Tibial nerve (tissue), 4 donors: ENCODE measurements at regions not wholly inside any gene's neighbourhood (a gene's known extent, or its start where the extent isn't known, plus 50 kb on each side); places are given as distances from the start of the nearest gene placed in this dataset.
"Not testable (repeated sequence)": the region's sequence is repeated elsewhere in the genome, so short reads cannot be mapped to it uniquely, and the experiment has no call there.

Experiments used
- DNase-seq, 2 donors: peaks; one replicate each; pipeline ENCODE4 v3.0.0-alpha.2; 2019; ENCODE audit warnings: low spot score in 2 of 2
- H3K27ac ChIP-seq, 4 donors: fragments of 200-600 bp; sonication (generic) in 3 of 4; one replicate each; pipeline ENCODE4 v1.5.1; 2017 to 2019; ENCODE audit warnings: mild to moderate bottlenecking in 1 of 4
- H3K27me3 ChIP-seq, 2 donors: fragments of 200-600 bp; sonication (generic) in 1 of 2; one replicate each; pipeline versions ENCODE4 v1.5.1 to v1.6.0; 2017 to 2019
- H3K36me3 ChIP-seq, 3 donors: fragments of 200-600 bp; sonication (generic); one replicate each; pipeline ENCODE4 v1.5.1; 2018 to 2019
- H3K4me1 ChIP-seq, 4 donors: fragments of 200-600 bp; sonication (generic) in 3 of 4; one replicate each; pipeline ENCODE4 v1.5.1; 2017 to 2019
- H3K4me3 ChIP-seq, 4 donors: fragments of 200-600 bp; sonication (generic) in 3 of 4; one replicate each; pipeline ENCODE4 v1.5.1; 2017 to 2019; ENCODE audit warnings: mild to moderate bottlenecking in 1 of 4, moderate library complexity in 1 of 4
- H3K9me3 ChIP-seq, 4 donors: fragments of 200-600 bp; sonication (generic) in 3 of 4; one replicate each; pipeline ENCODE4 v1.5.1; 2017 to 2019
- CTCF ChIP-seq, 5 experiments: fragments of 200-600 bp in 3 of 5; fragments of 450-650 bp in 2 of 5; sonication (generic) in 3 of 5; IDR thresholded peaks; one replicate each; pipeline ENCODE4 v1.5.1; 2016 to 2019; ENCODE audit warnings: antibody characterized with exemption in 5 of 5, mild to moderate bottlenecking in 3 of 5, moderate library complexity in 2 of 5
- EP300 ChIP-seq, 2 donors: sonication (generic); formaldehyde crosslinking; IDR thresholded peaks; one replicate each; pipeline ENCODE4 v1.6.1; 2017; ENCODE audit warnings: antibody characterized with exemption in 2 of 2, mild to moderate bottlenecking in 1 of 2
- POLR2A ChIP-seq, 2 donors: fragments of 450-650 bp; IDR thresholded peaks; one replicate each; pipeline ENCODE4 v1.6.1; 2017; ENCODE audit warnings: antibody characterized with exemption in 2 of 2, mild to moderate bottlenecking in 2 of 2, moderate library complexity in 2 of 2
- WGBS, 2 donors: methylation state at CpG; one replicate each; pipeline ENCODE4 v1.1.5; 2018; 5-methylcytosine and 5-hydroxymethylcytosine counted together

GRCh38 chr5:121424976-121425375 is 426.7 kb upstream of the FTMT start:
- no peak overlapping the region for H3K4me3 ChIP-seq
- no peak for DNase-seq
- no peaks in the 10 kb centered on the region for H3K27me3 ChIP-seq
- no peaks in the 10 kb centered on the region for H3K4me1 ChIP-seq
- no peak for TF ChIP-seq EP300 (IDR thresholded peaks at IDR 0.05)
- no peak for TF ChIP-seq POLR2A (IDR thresholded peaks at IDR 0.05)
- TF ChIP-seq CTCF (IDR thresholded peaks at IDR 0.05), result no peak
- H3K27ac ChIP-seq, result no peak overlapping the region
- no peaks in the 10 kb centered on the region for H3K36me3 ChIP-seq
- no peaks in the 10 kb centered on the region for H3K9me3 ChIP-seq
- WGBS, 2 donors, result 54 to 57% methylated on average over 2 of the region's 2 CpGs

GRCh38 chr5:121426153-121426552 is 425.5 kb upstream of the FTMT start:
- no peak overlapping the region for H3K4me3 ChIP-seq
- no peaks in the 10 kb centered on the region for H3K27me3 ChIP-seq
- no peaks in the 10 kb centered on the region for H3K4me1 ChIP-seq
- H3K27ac ChIP-seq, result no peak overlapping the region
- DNase-seq, result no peak
- H3K9me3 ChIP-seq, result no peaks in the 10 kb centered on the region
- H3K36me3 ChIP-seq, result no peaks in the 10 kb centered on the region
- TF ChIP-seq POLR2A (IDR thresholded peaks at IDR 0.05) (no peak), CTCF (IDR thresholded peaks at IDR 0.05) (no peak), EP300 (IDR thresholded peaks at IDR 0.05) (no peak)
- WGBS, 2 donors, result 79 to 85% methylated on average over 4 of the region's 4 CpGs

- no peaks in the 10 kb centered on the region for H3K9me3 ChIP-seq
- no peaks in the 10 kb centered on the region for H3K27me3 ChIP-seq
- no peak overlapping the region for H3K4me3 ChIP-seq
- H3K27ac ChIP-seq, result no peak overlapping the region
- no peaks in the 10 kb centered on the region for H3K36me3 ChIP-seq
- WGBS, 2 donors, result 60 to 67% methylated on average over 1 of the region's 1 CpG
- DNase-seq, result no peak
- TF ChIP-seq EP300 (IDR thresholded peaks at IDR 0.05) (no peak), POLR2A (IDR thresholded peaks at IDR 0.05) (no peak)
- H3K4me1 ChIP-seq, result no peaks in the 10 kb centered on the region
Measured at GRCh38 chr5:121429761-121430160, 421.9 kb upstream of the FTMT start.

- TF ChIP-seq CTCF (IDR thresholded peaks at IDR 0.05), result no peak
- no peak for TF ChIP-seq POLR2A (IDR thresholded peaks at IDR 0.05)
- no peak for TF ChIP-seq EP300 (IDR thresholded peaks at IDR 0.05)
- Histone ChIP-seq H3K27me3 (no peaks in the 10 kb centered on the region), H3K4me3 (no peak overlapping the region), H3K9me3 (no peaks in the 10 kb centered on the region), H3K4me1 (no peaks in the 10 kb centered on the region), H3K27ac (no peak overlapping the region), H3K36me3 (no peaks in the 10 kb centered on the region)
- DNase-seq, result no peak
- WGBS, 2 donors, result 23 to 24% methylated on average over 4 of the region's 4 CpGs
Measured at GRCh38 chr5:121430538-121430937, 421.1 kb upstream of the FTMT start.

- Histone ChIP-seq H3K27me3 (no peaks in the 10 kb centered on the region), H3K36me3 (no peaks in the 10 kb centered on the region), H3K4me3 (no peak overlapping the region), H3K9me3 (peaks cover 0 to 2% (median 0%) of the 10 kb centered on the region in 4 donors), H3K4me1 (no peaks in the 10 kb centered on the region), H3K27ac (no peak overlapping the region)
- WGBS, 2 donors, result 35 to 37% methylated on average over 2 of the region's 2 CpGs
- DNase-seq, result no peak
- TF ChIP-seq EP300 (IDR thresholded peaks at IDR 0.05) (no peak), POLR2A (IDR thresholded peaks at IDR 0.05) (no peak), CTCF (IDR thresholded peaks at IDR 0.05) (no peak)
Measured at GRCh38 chr5:121445511-121445910, 406.2 kb upstream of the FTMT start.

- Histone ChIP-seq H3K4me3 (no peak overlapping the region), H3K27me3 (no peaks in the 10 kb centered on the region), H3K4me1 (no peaks in the 10 kb centered on the region), H3K36me3 (no peaks in the 10 kb centered on the region), H3K9me3 (no peaks in the 10 kb centered on the region), H3K27ac (no peak overlapping the region)
- 41 to 55% methylated on average over 3 of the region's 3 CpGs for WGBS, 2 donors
- TF ChIP-seq EP300 (IDR thresholded peaks at IDR 0.05) (no peak), CTCF (IDR thresholded peaks at IDR 0.05) (peak in 1 of 5 experiments; percentile 10)
- DNase-seq, result no peak
Measured at GRCh38 chr5:121462441-121462840, 389.2 kb upstream of the FTMT start.

GRCh38 chr5:121471222-121471621 is 380.5 kb upstream of the FTMT start:
- H3K4me3 ChIP-seq, H3K27ac ChIP-seq, H3K27me3 ChIP-seq, H3K9me3 ChIP-seq, H3K36me3 ChIP-seq, DNase-seq, H3K4me1 ChIP-seq: not testable (repeated sequence)
